ENCODE measurements at regions not wholly inside any gene's neighbourhood (a gene's known extent, or its start where the extent isn't known, plus 50 kb on each side); places are given as distances from the start of the nearest gene placed in this dataset.

- Histone ChIP-seq H3K27me3 (ENCODE audit: insufficient read depth, poor library complexity, severe bottlenecking) (no peaks in the 10 kb centered on the region), H3K27ac (replicated peaks) (no peak overlapping the region), H3K4me3 (replicated peaks; ENCODE audit: insufficient read depth, low read length) (no peak overlapping the region)
- no peak for DNase-seq (ENCODE audit: low read depth in 1 of 2, low spot score in 1 of 2)
- TF ChIP-seq REST (IDR thresholded peaks at IDR 0.05; ENCODE audit: insufficient replicate concordance, low read depth), result no peak
Observed at GRCh38 chr12:45148006-45148405, 67.9 kb upstream of the ANO6 start.

GRCh38 chr12:45148619-45149018 is 67.3 kb upstream of the ANO6 start:
- Histone ChIP-seq H3K4me3 (replicated peaks; ENCODE audit: insufficient read depth, low read length) (no peak overlapping the region), H3K27me3 (ENCODE audit: insufficient read depth, poor library complexity, severe bottlenecking) (no peaks in the 10 kb centered on the region), H3K27ac (replicated peaks) (no peak overlapping the region)
- TF ChIP-seq CTCF (IDR thresholded peaks at IDR 0.05; ENCODE audit: insufficient read depth, low read length) (no peak), SPI1 (IDR thresholded peaks at IDR 0.05; ENCODE audit: borderline replicate concordance, low read depth) (no peak), REST (IDR thresholded peaks at IDR 0.05; ENCODE audit: insufficient replicate concordance, low read depth) (no peak), GABPA (IDR thresholded peaks at IDR 0.05; ENCODE audit: low read depth) (no peak), POLR2AphosphoS5 (IDR thresholded peaks at IDR 0.05; ENCODE audit: low read depth) (no peak)
- no peak for DNase-seq (ENCODE audit: low read depth in 1 of 2, low spot score in 1 of 2)

GRCh38 chr12:45165284-45165683 is 50.6 kb upstream of the ANO6 start:
- Histone ChIP-seq H3K27ac (replicated peaks) (no peak overlapping the region), H3K27me3 (ENCODE audit: insufficient read depth, poor library complexity, severe bottlenecking) (no peaks in the 10 kb centered on the region), H3K4me3 (replicated peaks; ENCODE audit: insufficient read depth, low read length) (no peak overlapping the region)
- TF ChIP-seq SPI1 (IDR thresholded peaks at IDR 0.05; ENCODE audit: borderline replicate concordance, low read depth) (no peak), POLR2AphosphoS5 (IDR thresholded peaks at IDR 0.05; ENCODE audit: low read depth) (no peak), REST (IDR thresholded peaks at IDR 0.05; ENCODE audit: insufficient replicate concordance, low read depth) (no peak), CTCF (IDR thresholded peaks at IDR 0.05; ENCODE audit: insufficient read depth, low read length) (no peak), GABPA (IDR thresholded peaks at IDR 0.05; ENCODE audit: low read depth) (no peak)
- no peak for DNase-seq (ENCODE audit: low read depth in 1 of 2, low spot score in 1 of 2)

- no peaks in the 10 kb centered on the region for H3K27me3 ChIP-seq (ENCODE audit: insufficient read depth, poor library complexity, severe bottlenecking)
- H3K4me3 ChIP-seq (replicated peaks; ENCODE audit: insufficient read depth, low read length), result no peak overlapping the region
- no peak overlapping the region for H3K27ac ChIP-seq (replicated peaks)
- TF ChIP-seq GABPA (IDR thresholded peaks at IDR 0.05; ENCODE audit: low read depth) (no peak), SPI1 (IDR thresholded peaks at IDR 0.05; ENCODE audit: borderline replicate concordance, low read depth) (no peak), REST (IDR thresholded peaks at IDR 0.05; ENCODE audit: insufficient replicate concordance, low read depth) (no peak), CTCF (IDR thresholded peaks at IDR 0.05; ENCODE audit: insufficient read depth, low read length) (no peak), POLR2AphosphoS5 (IDR thresholded peaks at IDR 0.05; ENCODE audit: low read depth) (no peak)
- DNase-seq (ENCODE audit: low read depth in 1 of 2, low spot score in 1 of 2), result no peak
Observed at GRCh38 chr12:45166056-45166455, 49.8 kb upstream of the ANO6 start.

Measured in HL-60 (cell line).